Tibial nerve (tissue), 4 donors: ENCODE measurements at regions not wholly inside any gene's neighbourhood (a gene's known extent, or its start where the extent isn't known, plus 50 kb on each side); places are given as distances from the start of the nearest gene placed in this dataset.

Experiments used
- DNase-seq, 2 donors: peaks; one replicate each; pipeline ENCODE4 v3.0.0-alpha.2; 2019; ENCODE audit warnings: low spot score in 2 of 2
- H3K27ac ChIP-seq, 4 donors: fragments of 200-600 bp; sonication (generic) in 3 of 4; one replicate each; pipeline ENCODE4 v1.5.1; 2017 to 2019; ENCODE audit warnings: mild to moderate bottlenecking in 1 of 4
- H3K27me3 ChIP-seq, 2 donors: fragments of 200-600 bp; sonication (generic) in 1 of 2; one replicate each; pipeline versions ENCODE4 v1.5.1 to v1.6.0; 2017 to 2019
- H3K36me3 ChIP-seq, 3 donors: fragments of 200-600 bp; sonication (generic); one replicate each; pipeline ENCODE4 v1.5.1; 2018 to 2019
- H3K4me1 ChIP-seq, 4 donors: fragments of 200-600 bp; sonication (generic) in 3 of 4; one replicate each; pipeline ENCODE4 v1.5.1; 2017 to 2019
- H3K4me3 ChIP-seq, 4 donors: fragments of 200-600 bp; sonication (generic) in 3 of 4; one replicate each; pipeline ENCODE4 v1.5.1; 2017 to 2019; ENCODE audit warnings: mild to moderate bottlenecking in 1 of 4, moderate library complexity in 1 of 4
- H3K9me3 ChIP-seq, 4 donors: fragments of 200-600 bp; sonication (generic) in 3 of 4; one replicate each; pipeline ENCODE4 v1.5.1; 2017 to 2019
- CTCF ChIP-seq, 5 experiments: fragments of 200-600 bp in 3 of 5; fragments of 450-650 bp in 2 of 5; sonication (generic) in 3 of 5; IDR thresholded peaks; one replicate each; pipeline ENCODE4 v1.5.1; 2016 to 2019; ENCODE audit warnings: antibody characterized with exemption in 5 of 5, mild to moderate bottlenecking in 3 of 5, moderate library complexity in 2 of 5
- EP300 ChIP-seq, 2 donors: sonication (generic); formaldehyde crosslinking; IDR thresholded peaks; one replicate each; pipeline ENCODE4 v1.6.1; 2017; ENCODE audit warnings: antibody characterized with exemption in 2 of 2, mild to moderate bottlenecking in 1 of 2
- POLR2A ChIP-seq, 2 donors: fragments of 450-650 bp; IDR thresholded peaks; one replicate each; pipeline ENCODE4 v1.6.1; 2017; ENCODE audit warnings: antibody characterized with exemption in 2 of 2, mild to moderate bottlenecking in 2 of 2, moderate library complexity in 2 of 2
- WGBS, 2 donors: methylation state at CpG; one replicate each; pipeline ENCODE4 v1.1.5; 2018; 5-methylcytosine and 5-hydroxymethylcytosine counted together

DNA sequence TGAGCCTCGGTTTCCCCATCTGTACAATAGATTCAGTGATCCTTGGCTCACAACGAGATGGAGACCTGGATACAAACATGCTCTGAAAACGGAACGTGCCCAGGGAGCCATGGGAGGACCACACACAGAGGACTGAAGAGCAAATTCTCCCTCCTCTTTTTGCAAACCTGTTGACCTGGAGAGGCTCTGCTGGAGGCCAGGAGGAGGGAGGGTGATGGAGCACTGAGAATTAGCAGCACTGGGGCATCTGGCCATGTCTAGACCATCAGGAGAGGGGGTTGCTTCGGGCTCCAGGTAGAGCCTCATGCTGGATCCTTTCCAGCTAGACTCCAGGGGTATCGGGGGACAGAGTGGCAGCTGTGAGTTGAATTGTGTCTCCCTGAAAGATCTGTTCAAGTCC lies 97.4 kb upstream of the GPR26 start:
- WGBS, 2 donors, result 75 to 82% methylated on average over 6 of the region's 6 CpGs
- Histone ChIP-seq H3K4me1 (no peaks in the 10 kb centered on the region), H3K4me3 (no peak overlapping the region), H3K27ac (no peak overlapping the region), H3K27me3 (peaks cover 0 to 28% of the 10 kb centered on the region in 2 donors), H3K36me3 (no peaks in the 10 kb centered on the region), H3K9me3 (no peaks in the 10 kb centered on the region)
- TF ChIP-seq POLR2A (IDR thresholded peaks at IDR 0.05) (no peak), CTCF (IDR thresholded peaks at IDR 0.05) (no peak), EP300 (IDR thresholded peaks at IDR 0.05) (no peak)
- no peak for DNase-seq

DNA sequence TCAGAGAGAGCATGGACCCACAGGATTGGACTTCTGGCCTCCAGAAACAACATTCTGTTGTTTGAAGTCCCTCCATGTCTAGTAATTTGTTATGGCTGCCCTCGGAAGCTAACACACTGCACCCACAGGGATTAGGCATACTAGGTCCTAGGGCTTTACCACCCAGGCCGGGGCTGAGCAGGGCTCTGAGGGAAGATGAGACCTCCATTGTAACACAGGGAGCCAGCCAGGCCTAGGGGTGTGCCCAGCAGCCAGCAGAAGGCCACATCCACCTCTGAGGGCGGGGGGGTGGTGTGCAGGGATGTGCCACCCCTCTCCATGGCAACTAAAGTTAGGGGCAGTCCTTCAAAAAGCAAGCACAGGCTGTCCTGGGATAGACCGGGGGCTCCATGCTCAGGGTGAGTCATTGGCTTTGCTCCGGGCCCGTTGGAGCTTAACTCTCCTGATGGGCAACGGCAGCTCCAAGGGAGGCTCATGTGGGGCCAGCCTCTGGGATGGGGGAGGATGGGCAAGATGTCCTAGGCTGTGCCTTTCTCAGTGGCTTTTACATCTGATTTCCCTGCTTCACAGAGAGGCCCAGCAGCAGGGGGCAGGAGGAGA lies 96.6 kb upstream of the GPR26 start:
- Histone ChIP-seq H3K27me3 (peaks cover 0 to 33% of the 10 kb centered on the region in 2 donors), H3K27ac (no peak overlapping the region), H3K9me3 (no peaks in the 10 kb centered on the region), H3K36me3 (no peaks in the 10 kb centered on the region), H3K4me3 (no peak overlapping the region), H3K4me1 (no peaks in the 10 kb centered on the region)
- no peak for DNase-seq
- no peak for TF ChIP-seq CTCF (IDR thresholded peaks at IDR 0.05)
- no peak for TF ChIP-seq POLR2A (IDR thresholded peaks at IDR 0.05)
- WGBS, 2 donors, result 55 to 66% methylated on average over 7 of the region's 7 CpGs

DNA sequence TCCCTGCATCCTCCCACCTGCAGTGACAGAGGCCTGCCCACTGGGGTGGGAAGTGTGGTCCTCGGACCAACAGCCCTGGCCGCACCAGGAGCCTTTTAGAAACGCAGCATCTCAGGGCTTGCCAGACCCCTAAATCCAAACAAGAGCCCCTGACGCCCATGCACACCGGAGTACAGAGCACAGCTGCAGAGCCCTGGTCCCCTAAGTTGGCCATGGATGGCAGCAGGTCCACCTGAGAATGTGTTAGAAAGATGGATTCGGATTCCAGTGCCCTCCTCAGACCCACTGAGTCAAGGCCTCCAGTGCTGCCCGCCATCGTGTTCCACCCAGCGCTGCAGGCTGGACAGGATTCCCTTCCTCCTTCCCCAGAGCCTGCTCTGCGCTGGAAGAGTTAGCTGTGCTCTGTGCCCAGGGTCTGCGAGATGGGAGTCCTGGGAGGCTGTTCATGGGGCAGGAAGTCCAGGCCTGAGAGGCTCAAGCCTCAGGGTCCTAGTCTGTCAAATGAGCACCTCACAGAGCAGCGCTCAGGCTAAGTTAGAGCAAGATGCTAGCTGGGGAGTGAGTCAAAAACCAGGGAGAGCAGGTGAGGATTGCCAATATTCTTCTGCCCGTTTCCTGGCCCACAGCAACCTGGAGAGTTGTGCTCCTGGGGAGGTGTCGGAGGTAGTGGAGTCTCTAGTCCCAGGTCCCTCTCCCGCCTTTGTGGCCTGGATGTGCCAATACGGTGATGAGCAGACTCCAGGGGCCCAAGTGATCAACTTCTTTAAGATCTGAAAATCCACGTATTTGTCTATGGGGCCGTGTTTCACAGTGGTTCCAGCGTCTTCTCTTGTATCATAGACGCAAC lies 95.9 kb upstream of the GPR26 start:
- peaks cover 0 to 33% of the 10 kb centered on the region in 2 donors for H3K27me3 ChIP-seq
- TF ChIP-seq CTCF (IDR thresholded peaks at IDR 0.05) (no peak), POLR2A (IDR thresholded peaks at IDR 0.05) (no peak), EP300 (IDR thresholded peaks at IDR 0.05) (no peak)
- H3K4me1 ChIP-seq, result no peaks in the 10 kb centered on the region
- no peaks in the 10 kb centered on the region for H3K36me3 ChIP-seq
- no peaks in the 10 kb centered on the region for H3K9me3 ChIP-seq
- WGBS, 2 donors, result 78 to 92% methylated on average over 15 of the region's 20 CpGs
- H3K27ac ChIP-seq, result no peak overlapping the region
- no peak for DNase-seq
- no peak overlapping the region for H3K4me3 ChIP-seq

GRCh38 chr10:123570898-123571515 lies 95.1 kb upstream of the GPR26 start:
- no peak for DNase-seq
- TF ChIP-seq CTCF (IDR thresholded peaks at IDR 0.05) (no peak), POLR2A (IDR thresholded peaks at IDR 0.05) (no peak), EP300 (IDR thresholded peaks at IDR 0.05) (no peak)
- Histone ChIP-seq H3K36me3 (no peaks in the 10 kb centered on the region), H3K9me3 (no peaks in the 10 kb centered on the region), H3K27me3 (peaks cover 0 to 33% of the 10 kb centered on the region in 2 donors), H3K27ac (no peak overlapping the region), H3K4me1 (no peaks in the 10 kb centered on the region), H3K4me3 (no peak overlapping the region)
- WGBS, 2 donors, result 65 to 66% methylated on average over 12 of the region's 12 CpGs

GRCh38 chr10:123571978-123572377 lies 94.2 kb upstream of the GPR26 start:
- Histone ChIP-seq H3K9me3 (no peaks in the 10 kb centered on the region), H3K36me3 (no peaks in the 10 kb centered on the region), H3K27ac (no peak overlapping the region), H3K27me3 (peaks cover 0 to 33% of the 10 kb centered on the region in 2 donors), H3K4me3 (no peak overlapping the region), H3K4me1 (no peaks in the 10 kb centered on the region)
- WGBS, 2 donors, result 77 to 80% methylated on average over 8 of the region's 8 CpGs
- TF ChIP-seq EP300 (IDR thresholded peaks at IDR 0.05), result no peak
- no peak for TF ChIP-seq POLR2A (IDR thresholded peaks at IDR 0.05)
- TF ChIP-seq CTCF (IDR thresholded peaks at IDR 0.05), result no peak
- DNase-seq, result no peak
